HG02642 (cell line): ENCODE measurements at regions not wholly inside any gene's neighbourhood (a gene's known extent, or its start where the extent isn't known, plus 50 kb on each side); places are given as distances from the start of the nearest gene placed in this dataset.
"Not testable (repeated sequence)": the region's sequence is repeated elsewhere in the genome, so short reads cannot be mapped to it uniquely, and the experiment has no call there.

Source experiments
- ATAC-seq: cut with Tn5 transposase; IDR thresholded peaks from one replicate; pipeline ENCODE4 v1.9.1; 2021; ENCODE audit warnings: mild to moderate bottlenecking; ENCODE audit not compliant: unreplicated experiment, poor library complexity

- no peak for ATAC-seq
Observed at GRCh38 chr14:29982171-29982570, 54.5 kb upstream of the PRKD1 start.

GRCh38 chr14:29982993-29983392 is 55.3 kb upstream of the PRKD1 start:
- ATAC-seq, result no peak

DNA sequence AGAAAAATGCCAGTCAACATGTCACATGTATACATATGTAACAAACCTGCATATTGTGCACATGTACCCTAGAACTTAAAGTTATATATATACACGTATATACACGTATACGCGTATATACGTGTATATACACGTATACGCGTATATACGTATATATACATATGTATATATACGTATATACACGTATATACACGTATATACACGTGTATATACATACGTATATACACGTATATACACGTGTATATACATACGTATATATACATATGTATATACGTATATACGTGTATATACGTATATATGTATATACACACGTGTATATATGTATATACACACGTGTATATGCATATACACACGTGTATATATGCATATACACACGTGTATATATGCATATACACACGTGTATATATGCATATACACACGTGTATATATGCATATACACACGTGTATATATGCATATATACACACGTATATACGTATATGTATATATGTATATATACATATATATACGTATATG is 62.8 kb upstream of the PRKD1 start:
- not testable (repeated sequence) for ATAC-seq

- no peak for ATAC-seq
Observed at GRCh38 chr14:29990993-29991392, 63.3 kb upstream of the PRKD1 start.

DNA sequence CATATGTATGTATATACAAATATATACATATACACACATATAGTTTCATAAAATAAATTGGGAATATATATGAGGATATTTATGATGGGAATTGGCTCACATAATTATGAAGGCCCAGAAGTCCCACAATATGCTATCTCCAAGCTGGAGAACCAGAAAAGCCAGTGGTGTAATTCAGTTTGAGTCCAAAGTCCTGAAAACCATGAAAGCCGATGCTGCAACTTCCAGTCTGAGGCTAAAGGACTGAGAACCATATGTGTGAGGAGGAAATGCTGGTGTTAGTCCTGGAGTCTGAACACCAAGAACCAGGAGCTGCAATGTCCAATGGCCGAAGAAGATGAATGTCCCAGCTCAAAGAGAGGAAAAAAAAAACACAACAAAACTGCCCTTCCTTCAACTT is 65.5 kb upstream of the PRKD1 start:
- ATAC-seq, result no peak

GRCh38 chr14:29999013-29999539 is 71.4 kb upstream of the PRKD1 start:
- ATAC-seq, result no peak

DNA sequence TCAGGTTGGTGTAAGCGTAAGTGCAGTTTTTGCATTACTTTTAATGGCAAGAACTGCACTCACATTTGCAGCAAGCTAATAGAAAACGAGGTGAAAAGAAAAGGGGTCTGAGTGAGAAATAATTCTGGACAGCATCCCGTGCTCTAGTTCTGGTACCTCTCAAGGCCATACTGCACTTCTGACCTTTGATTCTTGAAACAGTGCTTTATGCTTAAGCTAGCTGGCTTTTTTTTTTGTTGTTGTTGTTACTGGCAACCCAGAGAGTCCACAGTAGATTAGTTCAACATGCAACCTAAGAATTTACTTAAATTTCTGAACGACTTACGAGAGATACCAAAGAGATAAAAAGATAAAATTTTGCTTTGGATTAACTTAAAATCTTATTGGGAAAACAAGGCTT is 75.2 kb upstream of the PRKD1 start:
- ATAC-seq, result no peak

DNA sequence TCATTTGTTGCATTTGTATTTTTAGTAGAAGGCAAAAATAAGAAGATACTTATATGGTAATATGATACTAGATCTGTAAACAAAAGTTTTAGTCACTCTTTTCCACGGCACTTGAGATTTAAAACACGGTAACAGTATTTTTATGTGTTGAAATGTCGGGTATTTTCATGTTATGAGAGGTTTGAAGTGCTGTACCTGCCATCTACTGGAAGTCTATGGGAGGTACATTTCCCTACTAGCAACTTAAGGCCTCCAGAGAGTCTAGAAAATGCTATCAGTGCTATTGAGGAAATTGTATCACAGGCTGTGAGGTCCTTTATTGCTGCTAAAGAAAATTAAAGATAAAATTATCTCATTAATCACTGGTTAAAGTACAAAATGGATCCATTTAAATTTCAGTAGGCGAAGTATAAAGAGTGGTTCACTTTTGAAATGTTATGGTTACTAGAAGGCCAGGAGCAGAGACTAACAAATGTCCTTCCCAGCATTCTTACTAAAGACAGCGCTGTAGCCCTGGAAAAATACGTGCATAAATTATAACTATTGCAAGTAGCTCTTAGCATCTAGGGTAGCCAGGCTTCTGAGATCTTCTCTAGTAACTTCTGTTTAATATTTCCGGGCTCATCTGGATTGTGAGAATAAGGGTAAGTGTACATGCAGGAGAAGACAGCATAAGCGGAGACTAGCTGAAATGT is 77.6 kb upstream of the PRKD1 start:
- peak; percentile 78 for ATAC-seq

DNA sequence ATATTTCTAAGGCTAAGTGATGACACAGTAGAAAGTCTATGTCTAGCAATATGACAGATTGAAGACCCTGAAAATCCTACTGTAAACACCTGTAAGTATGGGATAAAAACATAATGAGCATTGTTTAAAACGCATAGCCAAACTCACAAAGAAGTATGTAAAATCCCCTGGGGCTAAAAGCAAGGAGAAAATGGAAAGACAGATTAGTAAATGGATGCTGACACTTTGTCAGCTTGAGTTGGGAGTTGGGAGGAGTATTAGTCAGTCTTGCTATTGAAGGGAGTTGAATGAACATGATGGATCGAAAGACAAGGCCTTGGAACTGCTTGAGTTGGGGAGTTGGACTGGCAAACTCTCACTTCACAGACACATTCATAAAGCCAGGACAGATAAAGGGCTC is 79.0 kb upstream of the PRKD1 start:
- ATAC-seq, result no peak

- ATAC-seq, result no peak
Observed at GRCh38 chr14:30015489-30015888, 87.8 kb upstream of the PRKD1 start.

DNA sequence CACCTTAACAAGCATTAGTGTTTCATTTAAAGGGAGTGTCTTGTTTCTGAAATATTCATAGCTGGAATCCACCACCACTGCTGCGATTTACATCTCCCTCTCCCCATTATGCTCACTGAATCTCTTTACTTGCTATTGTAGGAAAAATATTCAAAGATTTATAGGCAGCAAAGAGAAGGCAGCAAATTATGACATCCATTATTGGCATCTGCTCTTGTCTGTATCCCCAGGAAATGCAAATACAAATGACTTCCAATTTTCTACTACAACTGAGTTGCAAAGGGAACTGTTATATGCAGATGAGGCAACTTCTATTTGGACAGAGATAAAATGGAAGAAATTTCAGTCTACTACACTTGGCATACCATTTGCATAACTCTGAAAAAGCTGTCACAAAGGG is 88.4 kb upstream of the PRKD1 start:
- ATAC-seq, result no peak

- no peak for ATAC-seq
Observed at GRCh38 chr14:30017370-30017993, 89.8 kb upstream of the PRKD1 start.

GRCh38 chr14:30020271-30020670 is 92.6 kb upstream of the PRKD1 start:
- no peak for ATAC-seq

DNA sequence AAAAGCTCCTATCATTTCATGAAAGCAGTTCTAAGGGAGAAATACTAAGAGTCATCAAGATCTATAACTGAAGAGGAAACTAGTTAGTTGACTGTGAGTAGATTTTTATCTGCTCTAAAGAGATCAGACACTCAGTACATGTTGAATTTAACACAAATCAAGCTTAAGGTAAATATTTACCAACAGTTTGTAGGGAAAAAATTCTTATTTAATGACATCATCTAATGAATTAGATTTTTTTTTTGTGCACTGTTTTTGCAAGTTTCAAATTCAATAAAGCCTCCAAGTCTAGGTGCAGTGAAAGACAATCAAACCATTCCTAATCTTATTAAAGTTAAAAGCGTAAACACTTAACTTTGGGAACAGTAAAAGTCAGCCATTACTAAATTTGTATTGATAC is 93.0 kb upstream of the PRKD1 start:
- no peak for ATAC-seq

DNA sequence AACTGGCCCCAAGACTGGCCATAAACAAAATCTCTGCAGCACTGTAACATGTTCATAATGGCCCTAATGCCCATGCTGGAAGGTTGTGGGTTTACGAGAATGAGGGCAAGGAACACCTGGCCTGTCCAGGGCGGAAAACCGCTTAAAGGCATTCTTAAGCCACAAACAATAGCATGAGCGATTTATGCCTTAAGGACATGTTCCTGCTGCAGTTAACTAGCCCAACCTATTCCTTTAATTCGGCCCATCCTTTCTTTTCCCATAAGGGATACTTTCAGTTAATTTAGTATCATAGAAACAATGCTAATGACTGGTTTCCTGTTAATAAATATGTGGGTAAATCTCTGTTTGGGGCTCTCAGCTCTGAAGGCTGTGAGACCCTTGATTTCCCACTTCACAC is 95.7 kb upstream of the PRKD1 start:
- not testable (repeated sequence) for ATAC-seq

DNA sequence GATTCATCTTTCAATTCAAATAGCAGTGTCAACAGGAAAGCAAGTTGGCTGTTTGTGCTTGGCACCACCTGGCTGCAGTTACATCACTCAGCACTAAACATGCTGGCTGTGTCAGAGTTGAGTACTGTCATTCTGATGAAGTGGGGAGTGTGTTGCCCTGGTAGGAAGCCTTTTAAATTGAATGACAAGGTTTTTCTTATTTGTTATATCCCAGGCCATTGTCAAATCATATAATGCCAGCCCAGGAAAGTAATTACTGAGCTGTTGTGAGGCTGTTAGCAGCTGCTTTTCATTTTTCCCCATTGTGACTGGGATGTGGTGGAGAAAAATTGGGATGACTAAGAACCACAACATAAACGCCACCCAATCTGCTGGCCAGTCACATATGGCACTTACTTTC is 106.5 kb upstream of the PRKD1 start:
- ATAC-seq, result no peak

GRCh38 chr14:30035361-30035760 is 107.7 kb upstream of the PRKD1 start:
- ATAC-seq, result no peak

DNA sequence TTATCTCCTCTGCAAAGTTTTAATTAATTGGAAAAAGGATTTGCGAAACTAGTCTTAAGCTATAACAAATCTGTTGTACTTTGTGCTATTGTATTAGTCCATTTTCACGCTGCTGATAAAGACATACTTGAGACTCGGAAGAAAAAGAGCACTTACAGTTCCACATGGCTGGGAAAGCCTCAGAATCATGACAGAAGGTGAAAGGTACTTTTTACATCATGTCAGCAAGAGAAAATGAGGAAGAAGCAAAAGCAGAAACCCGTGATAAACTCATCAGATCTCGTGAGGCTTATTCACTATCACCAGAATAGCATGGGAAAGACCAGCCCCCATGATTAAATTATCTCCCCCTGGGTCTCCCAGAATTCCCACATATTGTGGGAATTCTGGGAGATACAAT is 118.1 kb upstream of the PRKD1 start:
- no peak for ATAC-seq

DNA sequence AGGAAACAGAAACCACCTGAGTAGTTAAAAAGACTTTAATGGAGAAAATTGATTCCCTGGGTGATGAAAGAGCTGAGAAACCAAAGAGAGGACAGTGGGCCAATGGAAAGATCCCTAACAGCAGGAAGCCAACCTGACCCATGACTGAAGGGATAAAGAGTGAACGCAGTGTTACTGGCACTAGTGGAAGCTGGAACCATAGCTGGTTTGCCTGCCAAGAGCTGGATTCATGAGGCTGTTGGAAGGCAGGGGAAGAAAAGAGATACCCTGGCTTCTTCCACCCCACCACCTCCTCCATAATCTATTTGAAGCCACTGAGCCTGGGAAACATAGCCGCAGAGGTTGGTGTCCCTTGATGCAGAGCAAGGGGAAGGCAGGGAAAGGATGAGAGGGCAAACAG is 125.5 kb upstream of the PRKD1 start:
- no peak for ATAC-seq

DNA sequence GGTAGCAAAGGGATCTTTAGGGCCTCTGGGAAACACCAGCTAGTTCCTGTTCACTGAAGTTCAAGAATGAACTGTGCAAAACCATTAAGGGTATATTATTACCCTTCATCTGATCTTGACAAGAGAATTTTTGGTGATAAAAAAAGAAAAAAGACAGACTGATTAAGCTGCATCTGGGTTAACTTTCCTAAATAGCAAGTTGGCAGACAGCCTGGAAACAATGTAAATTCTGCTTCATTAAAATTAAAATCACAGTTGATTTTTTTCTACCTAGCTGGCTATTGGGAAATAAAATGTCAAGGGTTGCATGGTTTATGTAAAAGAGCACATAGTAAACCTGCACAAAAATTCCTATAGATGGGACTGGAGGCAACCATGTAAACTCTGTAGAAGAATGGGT is 126.6 kb upstream of the PRKD1 start:
- no peak for ATAC-seq

GRCh38 chr14:30058401-30058800 is 130.8 kb upstream of the PRKD1 start:
- no peak for ATAC-seq

GRCh38 chr14:30063746-30064145 is 136.1 kb upstream of the PRKD1 start:
- ATAC-seq, result no peak
